ENCODE measurements at regions not wholly inside any gene's neighbourhood (a gene's known extent, or its start where the extent isn't known, plus 50 kb on each side); places are given as distances from the start of the nearest gene placed in this dataset.

DNA sequence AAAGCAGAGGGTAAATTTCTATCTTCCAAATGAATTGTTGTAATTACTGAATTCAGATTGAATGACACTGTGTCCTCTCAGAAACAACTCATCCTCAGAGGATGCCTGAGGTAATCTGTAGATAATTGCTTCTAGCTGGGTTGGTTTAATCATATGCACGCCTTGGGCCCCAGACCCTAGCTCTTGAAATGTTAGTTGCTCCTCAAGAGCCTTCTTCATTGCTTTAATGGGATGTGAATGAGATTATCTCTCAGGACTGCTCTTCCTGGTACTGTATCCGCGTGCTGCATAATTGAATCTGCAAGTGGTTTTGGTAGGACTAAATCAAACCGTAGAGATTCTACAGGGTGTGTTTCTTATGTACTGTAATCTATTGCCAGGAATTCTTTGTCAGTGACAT, 569.3 kb upstream of the NEGR1 start:
- DNase-seq, result no peak
- no peaks in the 10 kb centered on the region for H3K9me3 ChIP-seq
- H3K4me3 ChIP-seq (ENCODE audit: low read depth, low read length), result no peak overlapping the region
- H3K27me3 ChIP-seq, result no peaks in the 10 kb centered on the region
- no peaks in the 10 kb centered on the region for H3K4me1 ChIP-seq
- TF ChIP-seq, protein P1, sequence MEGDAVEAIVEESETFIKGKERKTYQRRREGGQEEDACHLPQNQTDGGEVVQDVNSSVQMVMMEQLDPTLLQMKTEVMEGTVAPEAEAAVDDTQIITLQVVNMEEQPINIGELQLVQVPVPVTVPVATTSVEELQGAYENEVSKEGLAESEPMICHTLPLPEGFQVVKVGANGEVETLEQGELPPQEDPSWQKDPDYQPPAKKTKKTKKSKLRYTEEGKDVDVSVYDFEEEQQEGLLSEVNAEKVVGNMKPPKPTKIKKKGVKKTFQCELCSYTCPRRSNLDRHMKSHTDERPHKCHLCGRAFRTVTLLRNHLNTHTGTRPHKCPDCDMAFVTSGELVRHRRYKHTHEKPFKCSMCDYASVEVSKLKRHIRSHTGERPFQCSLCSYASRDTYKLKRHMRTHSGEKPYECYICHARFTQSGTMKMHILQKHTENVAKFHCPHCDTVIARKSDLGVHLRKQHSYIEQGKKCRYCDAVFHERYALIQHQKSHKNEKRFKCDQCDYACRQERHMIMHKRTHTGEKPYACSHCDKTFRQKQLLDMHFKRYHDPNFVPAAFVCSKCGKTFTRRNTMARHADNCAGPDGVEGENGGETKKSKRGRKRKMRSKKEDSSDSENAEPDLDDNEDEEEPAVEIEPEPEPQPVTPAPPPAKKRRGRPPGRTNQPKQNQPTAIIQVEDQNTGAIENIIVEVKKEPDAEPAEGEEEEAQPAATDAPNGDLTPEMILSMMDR (IDR thresholded peaks at IDR 0.05; ENCODE audit: low read depth, low read length), result no peak
- H3K36me3 ChIP-seq, result no peaks in the 10 kb centered on the region

DNA sequence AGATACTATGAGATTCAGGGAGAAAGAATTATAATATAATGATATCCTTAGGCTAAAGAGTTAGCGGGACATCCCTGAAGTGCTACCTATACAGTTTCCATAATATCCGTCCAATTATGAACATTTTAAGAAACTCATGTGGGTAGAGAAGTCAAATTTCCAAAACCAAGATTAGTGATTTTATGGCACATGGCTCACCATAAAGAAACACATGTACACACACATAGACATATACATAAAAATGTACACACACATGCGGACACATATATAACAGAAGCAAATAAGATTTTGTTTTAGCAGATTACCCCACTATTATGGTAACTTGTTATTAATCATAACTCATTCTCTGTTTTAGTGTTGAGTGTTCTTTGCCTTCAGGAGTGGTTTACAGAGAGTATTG, 566.7 kb upstream of the NEGR1 start:
- Histone ChIP-seq H3K36me3 (no peaks in the 10 kb centered on the region), H3K4me1 (no peaks in the 10 kb centered on the region), H3K4me3 (ENCODE audit: low read depth, low read length) (no peak overlapping the region), H3K27me3 (no peaks in the 10 kb centered on the region), H3K9me3 (no peaks in the 10 kb centered on the region)
- TF ChIP-seq, protein P1 (IDR thresholded peaks at IDR 0.05; ENCODE audit: low read depth, low read length), result no peak
- DNase-seq, result no peak

DNA sequence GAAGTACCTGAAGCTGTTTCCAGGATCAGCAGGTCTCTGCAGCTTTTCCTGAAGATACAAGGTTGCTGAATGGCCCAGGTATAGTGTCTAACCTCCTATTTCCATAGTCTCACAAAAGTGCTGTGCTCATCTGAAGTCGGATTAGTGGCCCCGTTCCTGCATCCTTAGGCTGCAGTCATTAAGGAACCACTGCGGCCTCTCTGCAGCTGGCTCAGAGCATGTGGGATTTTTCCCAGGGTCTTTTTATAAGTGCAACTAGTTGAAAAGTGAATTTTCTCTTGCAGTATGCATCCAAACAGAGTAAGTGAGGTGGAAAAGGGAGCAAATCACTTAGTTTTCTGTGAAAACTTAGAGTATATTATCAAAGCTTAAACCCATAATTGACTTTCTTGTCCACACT, 565.3 kb upstream of the NEGR1 start:
- H3K36me3 ChIP-seq, result no peaks in the 10 kb centered on the region
- TF ChIP-seq, protein P1 (IDR thresholded peaks at IDR 0.05; ENCODE audit: low read depth, low read length), result no peak
- no peaks in the 10 kb centered on the region for H3K4me1 ChIP-seq
- no peak overlapping the region for H3K4me3 ChIP-seq (ENCODE audit: low read depth, low read length)
- no peaks in the 10 kb centered on the region for H3K9me3 ChIP-seq
- no peak for DNase-seq
- no peaks in the 10 kb centered on the region for H3K27me3 ChIP-seq

DNA sequence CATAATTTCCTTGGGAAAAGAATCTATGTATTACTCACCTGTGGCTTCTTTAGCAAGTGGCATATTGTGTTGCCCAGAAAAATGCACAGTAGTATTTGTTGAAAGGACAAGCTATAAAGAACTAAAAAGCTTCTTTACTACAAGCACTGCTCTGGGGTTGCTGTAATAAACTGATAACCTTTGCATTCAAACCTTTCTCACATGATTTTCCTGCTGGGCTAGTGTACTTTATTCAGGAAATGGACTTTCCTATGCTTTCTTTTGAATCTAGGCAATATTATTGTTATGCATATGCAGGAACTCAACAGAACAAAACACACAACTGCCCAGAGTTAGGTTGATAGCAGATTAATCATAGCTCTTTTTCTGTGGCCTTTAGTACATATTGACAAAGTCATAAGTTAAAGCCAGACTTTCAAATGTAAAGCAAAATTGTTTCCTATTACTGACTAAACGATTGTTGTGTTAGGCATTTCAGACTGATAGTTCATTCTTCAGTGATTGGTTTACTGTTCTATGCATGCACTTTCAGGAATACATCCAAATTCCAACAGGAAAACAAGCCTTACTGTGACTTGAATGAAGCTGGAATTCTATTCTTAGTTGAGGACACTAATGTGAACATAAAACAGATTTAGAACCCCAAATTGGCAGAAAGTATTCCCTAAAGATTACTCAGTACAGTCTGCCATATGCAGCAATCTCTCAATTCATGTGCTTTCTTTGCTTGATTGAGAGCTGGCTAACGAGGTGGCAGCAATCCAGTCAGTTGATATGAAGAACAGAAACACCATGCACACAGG, 564.3 kb upstream of the NEGR1 start:
- Histone ChIP-seq H3K27me3 (no peaks in the 10 kb centered on the region), H3K4me1 (no peaks in the 10 kb centered on the region), H3K9me3 (no peaks in the 10 kb centered on the region), H3K36me3 (no peaks in the 10 kb centered on the region), H3K4me3 (ENCODE audit: low read depth, low read length) (no peak overlapping the region)
- DNase-seq, result no peak
- TF ChIP-seq, protein P1 (IDR thresholded peaks at IDR 0.05; ENCODE audit: low read depth, low read length), result no peak

DNA sequence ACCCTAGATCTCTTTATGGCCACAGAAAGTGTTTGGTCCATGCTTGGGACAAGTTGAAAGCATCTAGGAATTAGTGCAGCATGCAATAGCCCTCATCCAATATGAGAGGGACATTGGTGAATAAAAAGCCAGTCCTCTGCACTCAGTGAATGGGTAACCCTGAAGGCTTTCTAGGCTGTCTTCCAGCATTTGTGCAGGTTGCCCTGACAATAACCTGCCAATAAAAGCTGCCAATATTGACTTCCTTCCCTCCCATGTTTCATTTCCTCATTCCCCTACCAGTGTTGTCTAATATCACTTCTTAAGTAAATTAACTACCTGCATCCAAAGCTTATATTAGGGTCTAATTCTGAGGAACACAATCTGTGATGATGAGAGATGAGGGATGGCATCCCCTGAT, 563.6 kb upstream of the NEGR1 start:
- DNase-seq, result no peak
- Histone ChIP-seq H3K9me3 (no peaks in the 10 kb centered on the region), H3K4me1 (no peaks in the 10 kb centered on the region), H3K4me3 (ENCODE audit: low read depth, low read length) (no peak overlapping the region), H3K36me3 (no peaks in the 10 kb centered on the region), H3K27me3 (no peaks in the 10 kb centered on the region)
- TF ChIP-seq, protein P1 (IDR thresholded peaks at IDR 0.05; ENCODE audit: low read depth, low read length), result no peak

DNA sequence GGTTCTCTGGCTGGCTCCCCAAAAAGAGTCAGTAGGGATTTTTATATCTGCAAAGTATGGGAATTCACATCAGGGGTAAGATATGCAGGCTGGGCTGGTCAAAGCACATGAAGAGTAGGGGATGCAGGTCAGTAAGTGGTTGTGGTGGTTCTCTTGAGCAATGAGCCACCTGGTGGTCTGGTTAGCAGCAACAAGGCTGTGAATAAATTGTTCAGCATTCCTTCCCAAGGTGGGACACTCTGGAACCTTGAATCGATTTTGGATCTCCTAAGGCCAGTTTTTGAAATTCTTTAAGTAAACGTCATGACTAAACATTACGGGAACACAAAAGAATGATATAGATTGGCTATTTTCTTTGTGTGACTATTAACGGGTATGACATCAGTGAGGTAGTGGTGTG, 563.0 kb upstream of the NEGR1 start:
- no peak overlapping the region for H3K4me3 ChIP-seq (ENCODE audit: low read depth, low read length)
- H3K36me3 ChIP-seq, result no peaks in the 10 kb centered on the region
- no peak for DNase-seq
- no peaks in the 10 kb centered on the region for H3K9me3 ChIP-seq
- TF ChIP-seq, protein P1 (IDR thresholded peaks at IDR 0.05; ENCODE audit: low read depth, low read length), result peak; percentile 14; the same call in 1 of the 2 replicates
- no peaks in the 10 kb centered on the region for H3K4me1 ChIP-seq
- H3K27me3 ChIP-seq, result no peaks in the 10 kb centered on the region
